Progenitor cell of endocrine pancreas (in vitro differentiated cells): ENCODE measurements at regions not wholly inside any gene's neighbourhood (a gene's known extent, or its start where the extent isn't known, plus 50 kb on each side); places are given as distances from the start of the nearest gene placed in this dataset.
"Not testable (repeated sequence)": the region's sequence is repeated elsewhere in the genome, so short reads cannot be mapped to it uniquely, and the experiment has no call there.

ENCODE experiments used
- DNase-seq: peaks from one replicate; pipeline ENCODE4 v3.0.0; 2021; ENCODE audit warnings: low spot score; ENCODE audit not compliant: unreplicated experiment
- H3K27ac Mint-ChIP-seq: 2 replicates; pipeline ENCODE4 v1.8.0; 2021; ENCODE audit warnings: mild to moderate bottlenecking, moderate library complexity, mixed read lengths
- H3K27me3 Mint-ChIP-seq: 2 replicates; pipeline ENCODE4 v1.8.0; 2021; ENCODE audit warnings: mixed read lengths
- H3K36me3 Mint-ChIP-seq: 2 replicates; pipeline ENCODE4 v1.8.0; 2022; ENCODE audit warnings: mixed read lengths; ENCODE audit not compliant: insufficient read depth
- H3K4me1 Mint-ChIP-seq: 2 replicates; pipeline ENCODE4 v1.8.0; 2021; ENCODE audit warnings: low read depth, mixed read lengths
- H3K4me3 Mint-ChIP-seq: 2 replicates; pipeline ENCODE4 v1.8.0; 2021; ENCODE audit warnings: low read depth, mild to moderate bottlenecking, moderate library complexity, mixed read lengths
- H3K9me3 Mint-ChIP-seq: 2 replicates; pipeline ENCODE4 v1.8.0; 2021; ENCODE audit warnings: low read depth, mixed read lengths
- TF ChIP-seq, protein P1 (sequence below): fragments of 200-600 bp; sonication (generic); IDR thresholded peaks from one replicate; pipeline ENCODE4 v1.5.0; 2021; ENCODE audit warnings: antibody characterized with exemption, mild to moderate bottlenecking; ENCODE audit not compliant: unreplicated experiment

GRCh38 chr5:112579599-112580170, 158.0 kb upstream of the APC start:
- DNase-seq: no peak
- Mint-ChIP-seq H3K27ac (no peak overlapping the region), H3K4me1 (no peaks in the 10 kb centered on the region), H3K4me3 (no peak overlapping the region), H3K9me3 (no peaks in the 10 kb centered on the region), H3K36me3 (no peaks in the 10 kb centered on the region), H3K27me3 (no peaks in the 10 kb centered on the region)
- TF ChIP-seq, protein P1, sequence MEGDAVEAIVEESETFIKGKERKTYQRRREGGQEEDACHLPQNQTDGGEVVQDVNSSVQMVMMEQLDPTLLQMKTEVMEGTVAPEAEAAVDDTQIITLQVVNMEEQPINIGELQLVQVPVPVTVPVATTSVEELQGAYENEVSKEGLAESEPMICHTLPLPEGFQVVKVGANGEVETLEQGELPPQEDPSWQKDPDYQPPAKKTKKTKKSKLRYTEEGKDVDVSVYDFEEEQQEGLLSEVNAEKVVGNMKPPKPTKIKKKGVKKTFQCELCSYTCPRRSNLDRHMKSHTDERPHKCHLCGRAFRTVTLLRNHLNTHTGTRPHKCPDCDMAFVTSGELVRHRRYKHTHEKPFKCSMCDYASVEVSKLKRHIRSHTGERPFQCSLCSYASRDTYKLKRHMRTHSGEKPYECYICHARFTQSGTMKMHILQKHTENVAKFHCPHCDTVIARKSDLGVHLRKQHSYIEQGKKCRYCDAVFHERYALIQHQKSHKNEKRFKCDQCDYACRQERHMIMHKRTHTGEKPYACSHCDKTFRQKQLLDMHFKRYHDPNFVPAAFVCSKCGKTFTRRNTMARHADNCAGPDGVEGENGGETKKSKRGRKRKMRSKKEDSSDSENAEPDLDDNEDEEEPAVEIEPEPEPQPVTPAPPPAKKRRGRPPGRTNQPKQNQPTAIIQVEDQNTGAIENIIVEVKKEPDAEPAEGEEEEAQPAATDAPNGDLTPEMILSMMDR: no peak

DNA sequence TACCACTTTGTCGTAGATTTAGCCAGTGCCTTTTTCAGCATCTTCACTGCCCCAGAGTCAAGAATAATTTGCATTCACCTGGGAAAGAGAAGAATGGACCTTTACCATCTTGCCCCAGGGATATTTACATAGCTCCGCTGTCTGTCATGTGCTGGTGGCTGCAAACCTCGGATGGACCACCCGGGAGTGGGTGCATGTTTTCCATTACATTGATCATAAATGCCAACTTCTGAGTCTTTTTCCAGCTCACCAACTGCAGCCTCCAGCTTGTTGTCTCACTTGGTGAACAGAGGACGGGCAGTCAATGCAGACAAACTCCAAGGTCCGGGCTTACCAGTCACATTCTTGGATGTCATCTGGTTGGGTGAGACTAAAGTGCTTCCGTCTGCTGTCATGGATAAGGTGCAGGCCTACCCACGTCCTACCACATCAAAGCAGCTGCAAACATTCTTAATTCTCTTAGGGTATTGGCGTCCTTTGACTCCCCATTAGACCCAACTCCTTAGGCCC, 155.8 kb upstream of the APC start:
- no peak for DNase-seq
- no peaks in the 10 kb centered on the region for H3K27me3 Mint-ChIP-seq
- H3K9me3 Mint-ChIP-seq: no peaks in the 10 kb centered on the region
- TF ChIP-seq, protein P1: no peak
- no peak overlapping the region for H3K27ac Mint-ChIP-seq
- no peak overlapping the region for H3K4me3 Mint-ChIP-seq
- peaks cover 1% of the 10 kb centered on the region for H3K4me1 Mint-ChIP-seq
- H3K36me3 Mint-ChIP-seq: no peaks in the 10 kb centered on the region

- TF ChIP-seq, protein P1: no peak
- no peaks in the 10 kb centered on the region for H3K27me3 Mint-ChIP-seq
- H3K9me3 Mint-ChIP-seq: peaks cover 4% of the 10 kb centered on the region
- no peak overlapping the region for H3K27ac Mint-ChIP-seq
- no peak overlapping the region for H3K4me3 Mint-ChIP-seq
- no peak for DNase-seq
- no peaks in the 10 kb centered on the region for H3K36me3 Mint-ChIP-seq
- peaks cover 1% of the 10 kb centered on the region for H3K4me1 Mint-ChIP-seq
Observed at GRCh38 chr5:112583166-112583565, 154.5 kb upstream of the APC start.

- TF ChIP-seq, protein P1: no peak
Observed at GRCh38 chr5:112584781-112585180, 152.9 kb upstream of the APC start.

DNA sequence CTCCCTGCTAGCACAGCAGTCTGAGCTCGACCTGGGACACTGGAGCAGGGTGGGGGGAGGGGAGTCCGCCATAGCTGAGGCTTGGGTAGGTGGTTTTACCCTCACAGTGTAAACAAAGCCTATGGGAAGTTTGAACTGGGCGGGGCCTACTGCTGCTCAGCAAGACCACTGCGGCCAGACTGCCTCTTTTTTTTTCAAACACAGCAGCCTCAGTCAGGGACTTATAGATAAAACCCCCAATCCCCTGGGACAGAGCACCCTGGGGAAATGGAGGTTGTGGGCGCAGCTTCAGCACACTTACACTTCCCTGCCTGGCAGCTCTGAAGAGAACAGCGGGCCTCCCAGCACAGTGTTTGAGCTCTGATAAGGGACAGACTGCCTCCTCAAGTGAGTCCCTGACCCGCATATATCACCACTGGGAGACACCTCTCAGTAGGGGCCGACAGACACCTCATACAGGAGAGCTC, 151.1 kb upstream of the APC start:
- peaks cover 17% of the 10 kb centered on the region for H3K9me3 Mint-ChIP-seq
- H3K36me3 Mint-ChIP-seq: no peaks in the 10 kb centered on the region
- no peak for DNase-seq
- TF ChIP-seq, protein P1: no peak
- H3K27me3 Mint-ChIP-seq: no peaks in the 10 kb centered on the region
- H3K27ac Mint-ChIP-seq: no peak overlapping the region
- H3K4me3 Mint-ChIP-seq: no peak overlapping the region
- H3K4me1 Mint-ChIP-seq: peaks cover 1% of the 10 kb centered on the region

More at GRCh38 chr5:112584781-112585180, 152.9 kb upstream of the APC start:
- Mint-ChIP-seq H3K27ac (no peak overlapping the region), H3K9me3 (peaks cover 16% of the 10 kb centered on the region), H3K4me3 (no peak overlapping the region), H3K36me3 (no peaks in the 10 kb centered on the region), H3K4me1 (peaks cover 1% of the 10 kb centered on the region), H3K27me3 (no peaks in the 10 kb centered on the region)
- DNase-seq: no peak

DNA sequence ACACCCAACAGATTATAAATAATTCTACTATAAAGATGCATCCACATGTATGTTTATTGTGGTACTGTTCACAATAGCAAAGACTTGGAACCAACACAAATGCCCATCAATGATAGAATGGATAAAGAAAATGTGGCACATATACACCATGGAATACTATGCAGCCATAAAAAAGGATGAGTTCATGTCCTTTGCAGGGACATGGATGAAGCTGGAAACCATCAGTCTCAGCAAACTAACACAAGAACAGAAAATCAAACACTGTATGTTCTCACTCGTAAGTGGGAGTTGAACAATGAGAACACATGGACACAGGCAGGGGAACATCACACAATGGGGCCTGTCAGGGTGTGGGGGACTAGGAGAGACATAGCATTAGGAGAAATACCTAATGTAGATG, 146.8 kb upstream of the APC start:
- not testable (repeated sequence) for H3K36me3 Mint-ChIP-seq, H3K27me3 Mint-ChIP-seq, H3K4me3 Mint-ChIP-seq, DNase-seq, H3K27ac Mint-ChIP-seq, H3K4me1 Mint-ChIP-seq
- H3K9me3 Mint-ChIP-seq: peaks cover 17% of the 10 kb centered on the region
